Muscle of leg (tissue), 3 donors: ENCODE measurements at regions not wholly inside any gene's neighbourhood (a gene's known extent, or its start where the extent isn't known, plus 50 kb on each side); places are given as distances from the start of the nearest gene placed in this dataset.

Experiments
- DNase-seq: peaks from one replicate; pipeline ENCODE4 v3.0.0; 2013
- H3K27ac ChIP-seq: one replicate; pipeline ENCODE4 v1.5.1; 2013; ENCODE audit warnings: mild to moderate bottlenecking, low read length, control low read depth
- H3K27me3 ChIP-seq: one replicate; pipeline ENCODE4 v1.6.1; 2013; ENCODE audit warnings: low read length; ENCODE audit not compliant: control insufficient read depth, insufficient read depth
- H3K36me3 ChIP-seq: one replicate; pipeline ENCODE4 v1.6.1; 2013; ENCODE audit warnings: low read length; ENCODE audit not compliant: control insufficient read depth, insufficient read depth
- H3K4me1 ChIP-seq: one replicate; pipeline ENCODE4 v1.6.1; 2013; ENCODE audit warnings: low read length; ENCODE audit not compliant: control insufficient read depth, insufficient read depth
- H3K4me3 ChIP-seq: one replicate; pipeline ENCODE4 v1.5.1; 2013; ENCODE audit warnings: low read length, control low read depth
- H3K9me3 ChIP-seq: replicated peaks from 2 replicates; pipeline ENCODE4 v1.6.1; 2013; ENCODE audit warnings: low read depth, low read length; ENCODE audit not compliant: control insufficient read depth
- WGBS: methylation state at CpG from one replicate; pipeline ENCODE4 v1.1.5; 2013; ENCODE audit warnings: missing lambda C conversion rate; ENCODE audit not compliant: insufficient coverage; 5-methylcytosine and 5-hydroxymethylcytosine counted together

GRCh38 chr9:73219985-73220626 is 68.4 kb downstream of the ANXA1 start:
- no CpG with 5 or more reads among the region's 1 CpG for WGBS
- Histone ChIP-seq H3K27me3 (no peaks in the 10 kb centered on the region), H3K4me1 (no peaks in the 10 kb centered on the region), H3K27ac (no peak overlapping the region), H3K36me3 (no peaks in the 10 kb centered on the region), H3K4me3 (no peak overlapping the region), H3K9me3 (no peaks in the 10 kb centered on the region)
- DNase-seq, result no peak

GRCh38 chr9:73223594-73223993 is 71.9 kb downstream of the ANXA1 start:
- DNase-seq, result no peak
- no peak overlapping the region for H3K4me3 ChIP-seq
- no peaks in the 10 kb centered on the region for H3K27me3 ChIP-seq
- WGBS, result no CpG with 5 or more reads among the region's 2 CpGs
- no peak overlapping the region for H3K27ac ChIP-seq
- no peaks in the 10 kb centered on the region for H3K9me3 ChIP-seq
- H3K4me1 ChIP-seq, result no peaks in the 10 kb centered on the region
- H3K36me3 ChIP-seq, result no peaks in the 10 kb centered on the region

GRCh38 chr9:73229543-73229942 is 77.9 kb downstream of the ANXA1 start:
- no peaks in the 10 kb centered on the region for H3K36me3 ChIP-seq
- DNase-seq, result no peak
- H3K4me1 ChIP-seq, result no peaks in the 10 kb centered on the region
- H3K9me3 ChIP-seq, result no peaks in the 10 kb centered on the region
- WGBS, result 43% methylated on average over 1 of the region's 2 CpGs
- H3K27ac ChIP-seq, result no peak overlapping the region
- H3K27me3 ChIP-seq, result no peaks in the 10 kb centered on the region
- H3K4me3 ChIP-seq, result no peak overlapping the region

GRCh38 chr9:73230251-73230650 is 78.6 kb downstream of the ANXA1 start:
- Histone ChIP-seq H3K4me3 (no peak overlapping the region), H3K27me3 (no peaks in the 10 kb centered on the region), H3K4me1 (no peaks in the 10 kb centered on the region), H3K27ac (no peak overlapping the region), H3K36me3 (no peaks in the 10 kb centered on the region), H3K9me3 (no peaks in the 10 kb centered on the region)
- no CpG with 5 or more reads among the region's 2 CpGs for WGBS
- no peak for DNase-seq

- Histone ChIP-seq H3K27ac (no peak overlapping the region), H3K9me3 (no peaks in the 10 kb centered on the region), H3K4me1 (no peaks in the 10 kb centered on the region), H3K27me3 (no peaks in the 10 kb centered on the region), H3K4me3 (no peak overlapping the region), H3K36me3 (no peaks in the 10 kb centered on the region)
- no peak for DNase-seq
These were observed 79.5 kb downstream of the ANXA1 start for GRCh38 chr9:73231203-73231602.

DNA sequence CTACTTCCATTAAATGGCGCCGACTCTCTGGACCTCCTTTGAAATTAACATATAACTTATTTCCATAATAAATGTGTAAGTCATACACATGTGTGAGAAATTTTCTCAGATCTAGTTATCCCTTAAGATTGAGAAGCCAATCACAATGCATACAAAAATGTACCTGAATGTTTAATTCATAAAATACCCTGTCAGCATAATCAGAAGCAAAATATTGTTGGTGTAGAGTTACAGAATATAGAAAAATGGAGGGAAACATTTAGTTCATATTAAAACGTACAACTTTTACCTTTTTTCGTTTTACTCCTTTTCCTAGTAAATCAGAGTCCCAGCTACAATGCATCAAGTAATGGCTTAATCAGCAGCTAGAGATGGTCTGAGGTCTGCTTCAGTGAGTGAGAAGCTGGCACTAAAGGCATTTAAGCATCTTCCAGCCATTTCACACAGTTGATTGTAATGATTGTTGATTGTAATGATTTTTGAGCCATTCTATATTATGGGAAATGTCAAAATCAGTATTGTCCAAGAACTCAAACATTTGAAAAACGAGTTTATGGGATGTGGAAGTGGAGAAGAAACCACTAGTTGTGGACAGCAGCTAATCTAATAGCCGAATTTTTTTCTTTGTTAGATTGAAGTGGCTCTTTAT is 81.8 kb downstream of the ANXA1 start:
- Histone ChIP-seq H3K36me3 (no peaks in the 10 kb centered on the region), H3K27ac (no peak overlapping the region), H3K9me3 (no peaks in the 10 kb centered on the region), H3K27me3 (no peaks in the 10 kb centered on the region), H3K4me1 (no peaks in the 10 kb centered on the region), H3K4me3 (no peak overlapping the region)
- no peak for DNase-seq
- WGBS, result no CpG with 5 or more reads among the region's 6 CpGs

- DNase-seq, result no peak
- H3K27ac ChIP-seq, result no peak overlapping the region
These were observed 82.3 kb downstream of the ANXA1 start for GRCh38 chr9:73234008-73234360.

GRCh38 chr9:73237140-73237539 is 85.5 kb downstream of the ANXA1 start:
- 50% methylated on average over 1 of the region's 1 CpG for WGBS
- Histone ChIP-seq H3K27ac (no peak overlapping the region), H3K36me3 (no peaks in the 10 kb centered on the region), H3K27me3 (no peaks in the 10 kb centered on the region), H3K4me1 (no peaks in the 10 kb centered on the region), H3K4me3 (no peak overlapping the region), H3K9me3 (no peaks in the 10 kb centered on the region)
- DNase-seq, result no peak

More at GRCh38 chr9:73234008-73234360, 82.3 kb downstream of the ANXA1 start:
- Histone ChIP-seq H3K9me3 (no peaks in the 10 kb centered on the region), H3K36me3 (no peaks in the 10 kb centered on the region), H3K4me3 (no peak overlapping the region), H3K27me3 (no peaks in the 10 kb centered on the region), H3K4me1 (no peaks in the 10 kb centered on the region)
- no CpG with 5 or more reads among the region's 1 CpG for WGBS

GRCh38 chr9:73239570-73240265 is 88.1 kb downstream of the ANXA1 start:
- Histone ChIP-seq H3K4me3 (no peak overlapping the region), H3K36me3 (no peaks in the 10 kb centered on the region), H3K27me3 (no peaks in the 10 kb centered on the region), H3K4me1 (no peaks in the 10 kb centered on the region), H3K27ac (no peak overlapping the region), H3K9me3 (no peaks in the 10 kb centered on the region)
- no peak for DNase-seq
- no CpG with 5 or more reads among the region's 2 CpGs for WGBS

- H3K4me3 ChIP-seq, result no peak overlapping the region
- H3K27me3 ChIP-seq, result no peaks in the 10 kb centered on the region
- WGBS, result 67% methylated on average over 1 of the region's 2 CpGs
- H3K36me3 ChIP-seq, result no peaks in the 10 kb centered on the region
- DNase-seq, result no peak
- H3K4me1 ChIP-seq, result no peaks in the 10 kb centered on the region
- no peaks in the 10 kb centered on the region for H3K9me3 ChIP-seq
- H3K27ac ChIP-seq, result no peak overlapping the region
These were observed 91.4 kb downstream of the ANXA1 start for GRCh38 chr9:73243078-73243477.
